Activated naive CD8-positive, alpha-beta T cell treated with anti-CD3 and anti-CD28 coated beads, Interleukin-2, amount 10 ng/mL, durations not matched to agents 7 days and 5 days (primary cell): ENCODE measurements at regions not wholly inside any gene's neighbourhood (a gene's known extent, or its start where the extent isn't known, plus 50 kb on each side); places are given as distances from the start of the nearest gene placed in this dataset.

Source experiments
- ATAC-seq: fragments of 150-1000 bp; cut with Tn5 transposase; one replicate; pipeline ENCODE4 v1.10.0; 2021; ENCODE audit warnings: low read depth, moderate library complexity
- POLR2A ChIA-PET: fragments of 350-600 bp; sonication (Branson Sonifier 250); formaldehyde crosslinking; loops from one replicate; lab custom pipeline; 2021; ENCODE audit warnings: antibody characterized with exemption; lab: Charles Lee
- DNase-seq: peaks from one replicate; pipeline ENCODE4 v3.0.0; 2021
- H3K27ac Mint-ChIP-seq: one replicate; pipeline ENCODE4 v1.8.0; 2022; ENCODE audit warnings: mild to moderate bottlenecking, mixed read lengths
- H3K27me3 Mint-ChIP-seq: one replicate; pipeline ENCODE4 v1.8.0; 2022; ENCODE audit warnings: mild to moderate bottlenecking, moderate library complexity, mixed read lengths
- H3K36me3 Mint-ChIP-seq: one replicate; pipeline ENCODE4 v1.8.0; 2021; ENCODE audit warnings: mild to moderate bottlenecking, mixed read lengths
- H3K4me1 Mint-ChIP-seq: one replicate; pipeline ENCODE4 v1.8.0; 2021; ENCODE audit warnings: mixed read lengths
- H3K4me3 Mint-ChIP-seq: one replicate; pipeline ENCODE4 v1.8.0; 2022; ENCODE audit warnings: mild to moderate bottlenecking, moderate library complexity, mixed read lengths
- H3K9me3 Mint-ChIP-seq: one replicate; pipeline ENCODE4 v1.8.0; 2021; ENCODE audit warnings: mixed read lengths

GRCh38 chr12:112559784-112560183, 141.0 kb downstream of the PTPN11 start:
- POLR2A ChIA-PET: no interaction called here
- no peak overlapping the region for H3K27ac Mint-ChIP-seq
- no peak overlapping the region for H3K4me3 Mint-ChIP-seq
- peaks cover 3% of the 10 kb centered on the region for H3K27me3 Mint-ChIP-seq
- H3K9me3 Mint-ChIP-seq: no peaks in the 10 kb centered on the region
- ATAC-seq (no peak), DNase-seq (no peak)
- H3K36me3 Mint-ChIP-seq: no peaks in the 10 kb centered on the region
- H3K4me1 Mint-ChIP-seq: no peaks in the 10 kb centered on the region

- no peaks in the 10 kb centered on the region for H3K9me3 Mint-ChIP-seq
- POLR2A ChIA-PET: no interaction called here
- no peaks in the 10 kb centered on the region for H3K36me3 Mint-ChIP-seq
- H3K4me1 Mint-ChIP-seq: no peaks in the 10 kb centered on the region
- ATAC-seq (no peak), DNase-seq (no peak)
- H3K4me3 Mint-ChIP-seq: no peak overlapping the region
- H3K27ac Mint-ChIP-seq: no peak overlapping the region
- H3K27me3 Mint-ChIP-seq: peaks cover 2% of the 10 kb centered on the region
Observed at GRCh38 chr12:112564160-112564784, 145.5 kb downstream of the PTPN11 start.

GRCh38 chr12:112568641-112569040, 149.9 kb downstream of the PTPN11 start:
- ATAC-seq: no peak
- H3K9me3 Mint-ChIP-seq: no peaks in the 10 kb centered on the region
- POLR2A ChIA-PET: no interaction called here
- no peaks in the 10 kb centered on the region for H3K4me1 Mint-ChIP-seq
- peaks cover 16% of the 10 kb centered on the region for H3K27me3 Mint-ChIP-seq
- H3K27ac Mint-ChIP-seq: no peak overlapping the region
- H3K4me3 Mint-ChIP-seq: no peak overlapping the region
- no peaks in the 10 kb centered on the region for H3K36me3 Mint-ChIP-seq
- no peak for DNase-seq

GRCh38 chr12:112570096-112570495, 151.3 kb downstream of the PTPN11 start:
- POLR2A ChIA-PET: no interaction called here
- no peak overlapping the region for H3K4me3 Mint-ChIP-seq
- peaks cover 16% of the 10 kb centered on the region for H3K27me3 Mint-ChIP-seq
- no peak for DNase-seq
- H3K9me3 Mint-ChIP-seq: no peaks in the 10 kb centered on the region
- H3K27ac Mint-ChIP-seq: no peak overlapping the region
- H3K36me3 Mint-ChIP-seq: no peaks in the 10 kb centered on the region
- no peaks in the 10 kb centered on the region for H3K4me1 Mint-ChIP-seq
- no peak for ATAC-seq

- POLR2A ChIA-PET: interaction anchor here (0.7 kb wide), 1 partner anchor 287 kb away, joined by 3 read pairs; no protein-coding TSS in a partner anchor
- H3K4me3 Mint-ChIP-seq: no peak overlapping the region
- H3K9me3 Mint-ChIP-seq: no peaks in the 10 kb centered on the region
- peaks cover 35% of the 10 kb centered on the region for H3K27me3 Mint-ChIP-seq
- no peaks in the 10 kb centered on the region for H3K4me1 Mint-ChIP-seq
- H3K27ac Mint-ChIP-seq: no peak overlapping the region
- no peaks in the 10 kb centered on the region for H3K36me3 Mint-ChIP-seq
- no peak for DNase-seq
- ATAC-seq: no peak
Observed at GRCh38 chr12:112573141-112573540, 154.4 kb downstream of the PTPN11 start.

GRCh38 chr12:112574896-112575558, 156.3 kb downstream of the PTPN11 start:
- Mint-ChIP-seq H3K9me3 (no peaks in the 10 kb centered on the region), H3K4me1 (no peaks in the 10 kb centered on the region), H3K27me3 (peaks cover 38% of the 10 kb centered on the region), H3K27ac (no peak overlapping the region), H3K36me3 (no peaks in the 10 kb centered on the region), H3K4me3 (no peak overlapping the region)
- DNase-seq: no peak
- POLR2A ChIA-PET: no interaction called here
- ATAC-seq: no peak

- POLR2A ChIA-PET: no interaction called here
- Mint-ChIP-seq H3K27ac (no peak overlapping the region), H3K36me3 (no peaks in the 10 kb centered on the region), H3K9me3 (no peaks in the 10 kb centered on the region), H3K4me1 (no peaks in the 10 kb centered on the region), H3K4me3 (no peak overlapping the region), H3K27me3 (peaks cover 38% of the 10 kb centered on the region)
- ATAC-seq (no peak), DNase-seq (no peak)
Observed at GRCh38 chr12:112575559-112576067, 156.9 kb downstream of the PTPN11 start.

- no peaks in the 10 kb centered on the region for H3K4me1 Mint-ChIP-seq
- POLR2A ChIA-PET: no interaction called here
- no peak for DNase-seq
- no peak overlapping the region for H3K4me3 Mint-ChIP-seq
- H3K36me3 Mint-ChIP-seq: no peaks in the 10 kb centered on the region
- H3K9me3 Mint-ChIP-seq: no peaks in the 10 kb centered on the region
- no peak for ATAC-seq
- no peak overlapping the region for H3K27ac Mint-ChIP-seq
- peaks cover 34% of the 10 kb centered on the region for H3K27me3 Mint-ChIP-seq
Observed at GRCh38 chr12:112577473-112578329, 159.0 kb downstream of the PTPN11 start.

GRCh38 chr12:112584266-112584722, 165.5 kb downstream of the PTPN11 start:
- Mint-ChIP-seq H3K27me3 (peaks cover 10% of the 10 kb centered on the region), H3K36me3 (no peaks in the 10 kb centered on the region), H3K27ac (no peak overlapping the region), H3K4me1 (no peaks in the 10 kb centered on the region), H3K4me3 (no peak overlapping the region), H3K9me3 (no peaks in the 10 kb centered on the region)
- DNase-seq (no peak), ATAC-seq (no peak)
- POLR2A ChIA-PET: no interaction called here

- POLR2A ChIA-PET: no interaction called here
- Mint-ChIP-seq H3K4me3 (no peak overlapping the region), H3K9me3 (no peaks in the 10 kb centered on the region), H3K36me3 (no peaks in the 10 kb centered on the region), H3K27me3 (peaks cover 5% of the 10 kb centered on the region), H3K4me1 (no peaks in the 10 kb centered on the region), H3K27ac (no peak overlapping the region)
- DNase-seq (no peak), ATAC-seq (no peak)
Observed at GRCh38 chr12:112586148-112586783, 167.5 kb downstream of the PTPN11 start.

GRCh38 chr12:112589275-112589674, 170.5 kb downstream of the PTPN11 start:
- no peaks in the 10 kb centered on the region for H3K4me1 Mint-ChIP-seq
- ATAC-seq (no peak), DNase-seq (no peak)
- H3K4me3 Mint-ChIP-seq: no peak overlapping the region
- peaks cover 5% of the 10 kb centered on the region for H3K27me3 Mint-ChIP-seq
- POLR2A ChIA-PET: no interaction called here
- no peaks in the 10 kb centered on the region for H3K36me3 Mint-ChIP-seq
- H3K9me3 Mint-ChIP-seq: no peaks in the 10 kb centered on the region
- H3K27ac Mint-ChIP-seq: no peak overlapping the region

- no peaks in the 10 kb centered on the region for H3K36me3 Mint-ChIP-seq
- DNase-seq (no peak), ATAC-seq (no peak)
- H3K27ac Mint-ChIP-seq: no peak overlapping the region
- POLR2A ChIA-PET: no interaction called here
- H3K27me3 Mint-ChIP-seq: peaks cover 6% of the 10 kb centered on the region
- no peaks in the 10 kb centered on the region for H3K9me3 Mint-ChIP-seq
- no peaks in the 10 kb centered on the region for H3K4me1 Mint-ChIP-seq
- no peak overlapping the region for H3K4me3 Mint-ChIP-seq
Observed at GRCh38 chr12:112590281-112590680, 171.5 kb downstream of the PTPN11 start.

- Mint-ChIP-seq H3K27ac (no peak overlapping the region), H3K27me3 (peaks cover 10% of the 10 kb centered on the region), H3K4me1 (no peaks in the 10 kb centered on the region), H3K9me3 (no peaks in the 10 kb centered on the region), H3K36me3 (no peaks in the 10 kb centered on the region), H3K4me3 (no peak overlapping the region)
- ATAC-seq (no peak), DNase-seq (no peak)
- POLR2A ChIA-PET: no interaction called here
Observed at GRCh38 chr12:112591488-112591887, 172.7 kb downstream of the PTPN11 start.
